HepG2 (cell line): ENCODE measurements at regions not wholly inside any gene's neighbourhood (a gene's known extent, or its start where the extent isn't known, plus 50 kb on each side); places are given as distances from the start of the nearest gene placed in this dataset.

Source experiments
- ATAC-seq: fragments of 200-7000 bp; cut with Tn5 transposase; 3 replicates; pipeline ENCODE4 v1.9.1; 2020; ENCODE audit warnings: mild to moderate bottlenecking, moderate library complexity
- BruUV-seq: library from RNA; stranded (reverse); fragments of 400-500 nt; replicated peaks from 2 replicates; lab custom pipeline; 2021; lab: Mats Ljungman, UMichigan
- CTCF ChIA-PET: fragments of 300-600 bp; formaldehyde crosslinking; extraction: SDS; loops from one replicate; lab custom pipeline; 2021; ENCODE audit warnings: low total read pairs, inconsistent platforms, low intra/inter-chr PET ratio; lab: Yijun Ruan, JAX
- POLR2A ChIA-PET: fragments of 350-600 bp; sonication (Branson Sonifier 250); formaldehyde crosslinking; loops from one replicate; lab custom pipeline; 2020; ENCODE audit warnings: antibody characterized with exemption, inconsistent platforms; lab: Yijun Ruan, JAX
- DNase-seq: peaks from one replicate; pipeline ENCODE4 v3.0.0-alpha.2; 2015; ENCODE audit warnings: low spot score
- FAIRE-seq: peaks from 3 replicates; lab custom pipeline; 2011; peaks lifted over from hg19 to GRCh38; lab: Jason Lieb, UNC
- H2AFZ ChIP-seq: one replicate; pipeline ENCODE4 v1.6.1; 2011; ENCODE audit warnings: low read length, inconsistent platforms
- H3K27ac ChIP-seq: fragments of 300-600 bp; 3 replicates; pipeline ENCODE4 v1.8.0; 2011; ENCODE audit warnings: mixed run types, mild to moderate bottlenecking, mixed read lengths, low read length, inconsistent platforms; ENCODE audit not compliant: insufficient read depth; ENCODE audit errors: extremely low read length
- H3K27me3 ChIP-seq, 2 experiments: fragments of 200-600 bp in 1 of 2; 2 replicates in 1 of 2; 3 replicates in 1 of 2; pipeline versions ENCODE4 v1.6.0 to v1.8.0; 2011; ENCODE audit warnings: low read length in 2 of 2, mild to moderate bottlenecking in 2 of 2, moderate library complexity in 2 of 2, inconsistent platforms in 1 of 2; ENCODE audit not compliant: insufficient read depth in 2 of 2, control insufficient read depth in 1 of 2
- H3K36me3 ChIP-seq, 2 experiments: fragments of 200-600 bp in 1 of 2; replicated peaks in 1 of 2; 2 replicates in 1 of 2; 3 replicates in 1 of 2; pipeline versions ENCODE4 v1.5.1 to v1.8.0; 2011; ENCODE audit warnings: low read length in 2 of 2, inconsistent platforms in 1 of 2; ENCODE audit not compliant: insufficient read depth in 2 of 2, control insufficient read depth in 1 of 2
- H3K4me1 ChIP-seq: 2 replicates; pipeline ENCODE4 v1.5.1; 2012; ENCODE audit warnings: low read length, inconsistent platforms; ENCODE audit not compliant: insufficient read depth
- H3K4me2 ChIP-seq: 2 replicates; pipeline ENCODE4 v1.6.0; 2011; ENCODE audit warnings: low read depth, low read length, inconsistent platforms
- H3K4me3 ChIP-seq, 3 experiments: fragments of 200-600 bp in 1 of 3; sonication (generic), shearing (Covaris generic) in 1 of 3; replicated peaks in 1 of 3; 2 replicates each; pipeline ENCODE4 v1.5.1; 2011 to 2016; ENCODE audit warnings: low read length in 3 of 3, inconsistent platforms in 2 of 3, low read depth in 2 of 3, mild to moderate bottlenecking in 2 of 3, control low read depth in 1 of 3, mixed read lengths in 1 of 3; ENCODE audit not compliant: insufficient read depth in 1 of 3
- H3K79me2 ChIP-seq: one replicate; pipeline ENCODE4 v1.6.1; 2011; ENCODE audit warnings: low read length, inconsistent platforms; ENCODE audit not compliant: insufficient read depth
- H3K9ac ChIP-seq: 2 replicates; pipeline ENCODE4 v1.6.0; 2011; ENCODE audit warnings: mild to moderate bottlenecking, low read depth, low read length, inconsistent platforms; ENCODE audit not compliant: insufficient read depth
- H3K9me3 ChIP-seq: 2 replicates; pipeline ENCODE4 v1.5.1; 2012; ENCODE audit warnings: mild to moderate bottlenecking, low read length
- H4K20me1 ChIP-seq: 2 replicates; pipeline ENCODE4 v1.6.0; 2011; ENCODE audit warnings: inconsistent platforms, mild to moderate bottlenecking, low read length, moderate library complexity; ENCODE audit not compliant: insufficient read depth
- FOSL1 ChIP-seq: sonication (generic); formaldehyde crosslinking; IDR thresholded peaks from 2 replicates; pipeline ENCODE4 v1.9.0; 2021; ENCODE audit warnings: missing genetic modification reagents, borderline replicate concordance
- HMG20B ChIP-seq: conservative IDR thresholded peaks from 2 replicates; pipeline ENCODE4 v1.6.1; 2016; ENCODE audit warnings: missing genetic modification reagents, missing compliant biosample characterization
- RBM22 ChIP-seq: fragments of 200-400 bp; formaldehyde crosslinking; optimal IDR thresholded peaks from 2 replicates; pipeline ENCODE3; 2017; ENCODE audit warnings: mild to moderate bottlenecking, low read length, moderate library complexity
- RELA ChIP-seq: sonication (generic); formaldehyde crosslinking; IDR thresholded peaks from 2 replicates; pipeline ENCODE4 v1.4.0; 2020; ENCODE audit warnings: missing genetic modification reagents
- TOE1 ChIP-seq: sonication (generic); formaldehyde crosslinking; IDR thresholded peaks from 2 replicates; pipeline ENCODE4 v1.4.0; 2020; ENCODE audit warnings: mild to moderate bottlenecking, missing genetic modification reagents
- ZFP62 ChIP-seq: sonication (generic); formaldehyde crosslinking; IDR thresholded peaks from 2 replicates; pipeline ENCODE4 v1.4.0; 2020; ENCODE audit warnings: missing genetic modification reagents
- ZNF33B ChIP-seq: sonication (generic); formaldehyde crosslinking; IDR thresholded peaks from 2 replicates; pipeline ENCODE4 v1.5.1; 2020; ENCODE audit warnings: mild to moderate bottlenecking, missing genetic modification reagents
- ZSCAN21 ChIP-seq: sonication (generic); formaldehyde crosslinking; IDR thresholded peaks from 2 replicates; pipeline ENCODE4 v1.8.0; 2022; ENCODE audit warnings: mild to moderate bottlenecking, missing genetic modification reagents, moderate library complexity, borderline replicate concordance
- WGBS: methylation state at CpG from one replicate; pipeline ENCODE4 v1.1.6; 2017; ENCODE audit warnings: low lambda C conversion rate; 5-methylcytosine and 5-hydroxymethylcytosine counted together
- in situ Hi-C: cut with HindIII; loops from 2 replicates; pipeline ENCODE4 v1.10.0; 2017; ENCODE audit warnings: low pct_unique_long_range_greater_than_20kb; ENCODE audit not compliant: extremely low pct_ligation_motif_present
- intact Hi-C: fragments of 100-400 bp; cut with micrococcal nuclease; formaldehyde crosslinking; loops from one replicate; pipeline ENCODE4 v1.10.0; 2022; ENCODE audit not compliant: unreplicated experiment
- TF ChIP-seq, protein P1 (sequence below): IDR thresholded peaks from 2 replicates; pipeline ENCODE4 v1.6.1; 2016; ENCODE audit warnings: missing compliant biosample characterization, missing genetic modification reagents, borderline replicate concordance
- TF ChIP-seq, protein P2 (sequence below): sonication (generic); formaldehyde crosslinking; IDR thresholded peaks from 2 replicates; pipeline ENCODE4 v1.9.0; 2022; ENCODE audit warnings: missing genetic modification reagents, mild to moderate bottlenecking, borderline replicate concordance
- TF ChIP-seq, protein P3 (sequence below): sonication (generic); formaldehyde crosslinking; conservative IDR thresholded peaks from 2 replicates; pipeline ENCODE4 v1.8.0; 2022; ENCODE audit warnings: mild to moderate bottlenecking, moderate library complexity, missing genetic modification reagents

DNA sequence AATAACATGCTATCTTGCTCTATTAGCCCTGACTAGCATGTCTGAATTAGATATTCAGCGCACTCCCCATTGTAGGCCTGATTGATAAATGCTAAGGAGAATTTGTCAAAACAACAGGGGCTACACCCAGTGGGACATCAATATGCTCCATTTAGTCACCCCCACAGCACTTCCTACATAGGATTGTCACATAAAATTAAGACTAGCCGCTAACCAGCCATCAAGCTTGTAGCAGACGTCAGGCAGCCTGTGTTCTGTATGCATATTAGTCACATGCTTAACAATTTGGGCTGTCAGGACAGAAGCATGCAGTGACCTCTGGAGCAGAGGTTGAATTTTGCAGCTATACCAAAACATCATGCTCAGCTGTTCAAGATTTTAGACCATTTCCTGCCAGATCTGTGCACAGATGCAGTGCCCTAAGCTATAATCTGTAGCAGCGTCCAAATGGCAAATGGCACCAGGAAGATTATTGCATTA lies 197.4 kb upstream of the ISL1 start:
- H3K27me3 ChIP-seq: no peaks in the 10 kb centered on the region
- no peak for TF ChIP-seq ZFP62
- TF ChIP-seq, protein P1, sequence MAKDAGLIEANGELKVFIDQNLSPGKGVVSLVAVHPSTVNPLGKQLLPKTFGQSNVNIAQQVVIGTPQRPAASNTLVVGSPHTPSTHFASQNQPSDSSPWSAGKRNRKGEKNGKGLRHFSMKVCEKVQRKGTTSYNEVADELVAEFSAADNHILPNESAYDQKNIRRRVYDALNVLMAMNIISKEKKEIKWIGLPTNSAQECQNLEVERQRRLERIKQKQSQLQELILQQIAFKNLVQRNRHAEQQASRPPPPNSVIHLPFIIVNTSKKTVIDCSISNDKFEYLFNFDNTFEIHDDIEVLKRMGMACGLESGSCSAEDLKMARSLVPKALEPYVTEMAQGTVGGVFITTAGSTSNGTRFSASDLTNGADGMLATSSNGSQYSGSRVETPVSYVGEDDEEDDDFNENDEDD (CRISPR knock-in tag): no peak
- TF ChIP-seq, all 625 proteins: peak for 0
- Histone ChIP-seq H3K27ac (no peak overlapping the region), H3K4me2 (no peak overlapping the region), H3K9ac (no peak overlapping the region), H3K9me3 (no peaks in the 10 kb centered on the region), H3K4me1 (no peaks in the 10 kb centered on the region), H4K20me1 (no peaks in the 10 kb centered on the region), H3K4me3 (no peak overlapping the region), H3K79me2 (no peaks in the 10 kb centered on the region), H2AFZ (no peak overlapping the region), H3K36me3 (no peaks in the 10 kb centered on the region)
- DNase-seq (no peak), FAIRE-seq (no peak), ATAC-seq (no peak)
- WGBS: 16% methylated on average over 4 of the region's 4 CpGs
- no TSS peak for BruUV-seq
- intact Hi-C loops (no loop called here), in situ Hi-C loops (no loop called here)
- POLR2A ChIA-PET: no interaction called here
- CTCF ChIA-PET: no interaction called here

DNA sequence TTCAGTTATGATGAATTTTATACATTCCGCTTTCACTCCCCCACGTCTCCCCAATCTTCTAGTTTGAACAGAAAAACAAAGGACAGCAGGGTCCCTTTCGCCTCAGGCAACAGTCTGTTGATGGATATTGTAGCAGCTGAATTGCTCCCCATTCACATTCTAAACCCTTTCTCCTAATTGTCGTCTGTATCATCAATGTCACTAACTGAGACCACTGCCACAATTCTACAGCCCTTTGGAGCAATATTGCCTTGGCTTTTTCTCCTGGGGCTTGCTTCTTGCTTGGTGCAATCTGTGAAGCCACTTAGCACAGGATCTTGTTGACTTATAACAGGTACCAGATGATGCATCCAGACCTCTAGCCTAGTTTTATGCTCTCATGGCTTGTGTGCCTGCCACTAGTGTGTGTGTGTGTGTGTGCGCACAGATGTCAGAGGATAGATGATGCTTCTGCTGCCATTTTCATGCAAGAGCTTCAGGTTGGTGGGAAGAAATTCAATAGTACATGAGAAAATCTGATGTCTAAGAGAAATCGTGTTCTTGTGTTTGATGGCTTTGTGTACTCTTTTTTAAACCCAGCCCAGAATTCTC lies 195.2 kb upstream of the ISL1 start:
- Histone ChIP-seq H3K79me2 (no peaks in the 10 kb centered on the region), H4K20me1 (no peaks in the 10 kb centered on the region), H2AFZ (no peak overlapping the region), H3K27ac (no peak overlapping the region), H3K4me3 (no peak overlapping the region), H3K9me3 (no peaks in the 10 kb centered on the region), H3K27me3 (no peaks in the 10 kb centered on the region), H3K36me3 (no peaks in the 10 kb centered on the region), H3K9ac (no peak overlapping the region), H3K4me2 (no peak overlapping the region), H3K4me1 (no peaks in the 10 kb centered on the region)
- TF ChIP-seq TOE1 (CRISPR knock-in tag) (no peak), ZSCAN21 (CRISPR knock-in tag) (no peak), RBM22 (no peak), ZNF33B (CRISPR knock-in tag) (no peak), FOSL1 (CRISPR knock-in tag) (no peak), RELA (no peak), HMG20B (no peak)
- TF ChIP-seq, protein P2, sequence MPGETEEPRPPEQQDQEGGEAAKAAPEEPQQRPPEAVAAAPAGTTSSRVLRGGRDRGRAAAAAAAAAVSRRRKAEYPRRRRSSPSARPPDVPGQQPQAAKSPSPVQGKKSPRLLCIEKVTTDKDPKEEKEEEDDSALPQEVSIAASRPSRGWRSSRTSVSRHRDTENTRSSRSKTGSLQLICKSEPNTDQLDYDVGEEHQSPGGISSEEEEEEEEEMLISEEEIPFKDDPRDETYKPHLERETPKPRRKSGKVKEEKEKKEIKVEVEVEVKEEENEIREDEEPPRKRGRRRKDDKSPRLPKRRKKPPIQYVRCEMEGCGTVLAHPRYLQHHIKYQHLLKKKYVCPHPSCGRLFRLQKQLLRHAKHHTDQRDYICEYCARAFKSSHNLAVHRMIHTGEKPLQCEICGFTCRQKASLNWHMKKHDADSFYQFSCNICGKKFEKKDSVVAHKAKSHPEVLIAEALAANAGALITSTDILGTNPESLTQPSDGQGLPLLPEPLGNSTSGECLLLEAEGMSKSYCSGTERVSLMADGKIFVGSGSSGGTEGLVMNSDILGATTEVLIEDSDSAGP (CRISPR knock-in tag): no peak
- TF ChIP-seq, protein P3, sequence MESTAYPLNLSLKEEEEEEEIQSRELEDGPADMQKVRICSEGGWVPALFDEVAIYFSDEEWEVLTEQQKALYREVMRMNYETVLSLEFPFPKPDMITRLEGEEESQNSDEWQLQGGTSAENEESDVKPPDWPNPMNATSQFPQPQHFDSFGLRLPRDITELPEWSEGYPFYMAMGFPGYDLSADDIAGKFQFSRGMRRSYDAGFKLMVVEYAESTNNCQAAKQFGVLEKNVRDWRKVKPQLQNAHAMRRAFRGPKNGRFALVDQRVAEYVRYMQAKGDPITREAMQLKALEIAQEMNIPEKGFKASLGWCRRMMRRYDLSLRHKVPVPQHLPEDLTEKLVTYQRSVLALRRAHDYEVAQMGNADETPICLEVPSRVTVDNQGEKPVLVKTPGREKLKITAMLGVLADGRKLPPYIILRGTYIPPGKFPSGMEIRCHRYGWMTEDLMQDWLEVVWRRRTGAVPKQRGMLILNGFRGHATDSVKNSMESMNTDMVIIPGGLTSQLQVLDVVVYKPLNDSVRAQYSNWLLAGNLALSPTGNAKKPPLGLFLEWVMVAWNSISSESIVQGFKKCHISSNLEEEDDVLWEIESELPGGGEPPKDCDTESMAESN: no peak
- in situ Hi-C loops: no loop called here
- intact Hi-C loops: no loop called here
- ChIA-PET CTCF (no interaction called here), POLR2A (no interaction called here)
- no TSS peak for BruUV-seq
- FAIRE-seq (no peak), ATAC-seq (no peak), DNase-seq (no peak)
- 14% methylated on average over 6 of the region's 6 CpGs for WGBS
